ENCODE measurements at regions not wholly inside any gene's neighbourhood (a gene's known extent, or its start where the extent isn't known, plus 50 kb on each side); places are given as distances from the start of the nearest gene placed in this dataset.

DNA sequence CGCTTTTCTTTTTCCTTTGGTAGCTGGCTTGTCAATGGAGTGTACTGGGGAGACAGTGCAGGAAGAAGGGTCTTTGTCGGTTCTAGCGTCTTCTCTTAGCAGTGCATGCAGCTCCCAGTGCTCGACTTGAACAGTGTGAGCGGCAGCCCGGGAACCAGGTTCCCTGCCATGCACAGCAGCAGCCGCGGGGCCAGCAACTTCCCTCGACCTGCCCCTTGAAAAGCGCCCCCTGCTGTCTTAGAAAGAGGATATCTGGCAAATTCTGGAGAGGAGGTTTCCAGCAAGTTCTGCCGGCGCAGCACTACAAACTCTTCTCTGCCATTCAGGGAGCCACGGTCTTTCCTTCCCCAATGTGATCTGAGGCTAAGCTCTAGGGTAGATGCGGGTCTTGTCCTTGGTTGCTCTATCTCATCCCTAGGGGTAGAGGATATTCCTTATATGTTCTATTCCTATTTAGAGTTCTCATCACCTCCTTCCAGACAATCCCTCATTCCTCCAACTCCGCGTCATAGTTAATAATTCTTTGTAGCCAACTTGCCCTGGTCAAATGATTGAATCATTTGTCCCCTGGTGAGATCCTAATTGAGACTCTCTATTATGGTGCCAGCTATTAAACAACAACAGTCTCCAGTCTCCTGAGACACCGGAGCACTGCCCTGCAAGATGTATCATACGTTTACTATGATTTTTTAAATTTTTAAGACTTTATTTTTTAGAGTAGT, 451.3 kb downstream of the PMP22 start:
- DNase-seq (ENCODE audit: low spot score), result no peak

DNA sequence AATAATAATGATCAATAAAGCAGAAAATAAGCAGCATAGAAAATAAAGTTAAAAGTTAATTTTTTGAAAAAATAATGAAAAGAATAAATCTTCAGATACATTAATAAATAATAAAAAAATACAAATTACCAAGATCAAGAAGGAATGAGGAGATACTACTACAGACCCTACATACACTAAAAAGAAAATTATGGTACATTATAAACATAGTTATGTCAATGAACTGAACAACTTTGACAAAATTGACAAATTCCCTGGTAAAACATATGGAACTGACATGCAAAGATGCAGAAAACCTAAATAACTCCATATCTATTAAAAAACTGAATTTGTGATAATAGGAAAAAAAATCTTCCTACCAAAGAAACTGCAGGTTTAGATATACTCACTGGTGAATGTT, 456.7 kb downstream of the PMP22 start:
- DNase-seq (ENCODE audit: low spot score), result no peak

DNA sequence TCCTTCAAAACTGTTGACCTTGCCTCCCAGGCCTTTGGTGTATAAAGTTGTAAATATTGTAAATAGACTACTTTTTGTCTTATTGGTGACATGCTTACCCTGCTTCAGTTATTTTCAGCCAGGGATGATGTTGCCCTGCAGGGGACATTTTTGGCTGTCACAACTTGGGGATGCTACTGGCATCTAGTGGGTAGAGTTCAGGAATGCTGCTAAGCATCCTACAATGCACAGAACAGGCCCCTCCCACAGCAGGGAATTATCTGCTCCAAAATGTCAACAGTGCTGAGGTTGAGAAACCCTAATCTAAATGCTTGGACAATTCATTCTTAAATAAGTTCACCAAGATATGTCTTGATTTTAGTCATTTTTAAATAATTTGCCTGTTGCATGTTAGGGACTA, 459.8 kb downstream of the PMP22 start:
- peak; percentile 35 for DNase-seq (ENCODE audit: low spot score)

DNA sequence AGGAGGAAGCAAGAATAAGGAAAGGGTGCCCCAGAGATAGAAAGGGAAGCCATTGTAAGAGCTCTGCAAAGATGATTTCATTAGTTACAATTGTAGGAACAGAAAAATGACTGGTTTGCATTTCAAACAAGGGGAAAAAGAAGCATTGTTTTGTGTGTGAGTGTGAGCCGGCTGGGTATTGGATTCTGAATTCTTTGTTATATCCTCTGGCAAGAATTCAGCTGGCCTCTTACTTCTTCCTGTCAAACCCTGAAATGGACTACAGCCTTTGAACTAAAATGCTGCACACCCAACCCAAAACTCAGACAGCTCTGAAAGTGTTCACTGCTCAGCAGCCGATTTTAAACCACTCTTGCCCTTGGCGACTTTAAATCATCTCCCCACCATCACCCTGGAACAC, 461.3 kb downstream of the PMP22 start:
- peak; percentile 94 for DNase-seq (ENCODE audit: low spot score)

DNA sequence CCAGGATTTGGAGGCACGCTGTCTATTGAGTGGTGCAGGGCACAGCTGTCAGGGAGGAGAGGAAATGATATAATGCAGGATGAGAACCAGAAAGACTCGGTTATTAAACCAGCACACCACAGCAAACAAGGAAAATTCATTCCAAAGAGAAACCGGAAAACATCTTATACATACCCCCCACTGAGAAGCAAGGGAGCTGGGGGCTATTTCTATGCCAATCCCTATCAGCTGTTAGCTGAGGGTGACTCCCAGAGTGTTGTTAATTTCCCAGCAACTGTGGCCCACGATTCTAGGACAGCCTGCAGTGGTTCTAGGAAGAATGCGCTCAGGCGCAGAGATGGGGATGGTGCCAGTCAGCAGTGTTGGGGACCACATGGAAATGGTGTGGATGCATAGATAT, 467.3 kb downstream of the PMP22 start:
- DNase-seq (ENCODE audit: low spot score), result no peak

DNA sequence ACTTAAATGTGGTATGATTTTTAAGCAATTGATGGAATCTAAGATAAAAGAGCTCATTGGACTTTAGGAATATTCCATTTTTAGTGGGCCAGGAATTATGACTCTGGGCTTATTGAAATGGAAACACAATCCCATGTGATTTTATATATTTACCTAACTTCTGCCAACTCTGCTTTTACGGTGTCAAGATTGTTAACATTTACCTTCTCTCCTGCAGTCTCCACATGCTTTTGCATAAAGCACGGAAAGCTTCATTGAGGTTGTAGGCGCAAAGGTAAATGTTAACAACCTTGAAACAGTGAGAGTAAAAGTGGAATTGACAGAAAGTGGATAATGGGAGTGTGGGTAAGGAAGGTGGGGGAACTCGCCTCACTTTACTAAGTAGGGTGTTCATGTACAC, 468.1 kb downstream of the PMP22 start:
- no peak for DNase-seq (ENCODE audit: low spot score)

DNA sequence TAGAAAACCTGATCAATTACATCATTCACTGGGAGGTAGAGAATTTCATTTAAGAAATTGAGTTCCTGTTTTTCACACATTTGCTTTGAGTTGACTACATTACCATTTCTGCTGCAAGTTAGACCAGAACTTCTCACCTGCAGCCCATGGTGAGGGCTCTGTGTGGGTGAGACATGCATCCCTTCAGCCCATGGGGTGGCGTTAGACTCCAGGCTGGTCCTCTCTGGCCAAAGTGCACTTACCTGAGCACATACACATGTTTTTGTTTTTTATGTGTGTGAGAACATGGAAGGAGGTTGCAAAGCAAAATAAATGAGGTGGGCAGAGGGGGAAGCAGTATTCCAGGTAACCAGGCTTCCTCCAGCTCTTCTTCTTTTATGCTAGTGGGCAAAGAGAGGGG, 470.2 kb downstream of the PMP22 start:
- no peak for DNase-seq (ENCODE audit: low spot score)

DNA sequence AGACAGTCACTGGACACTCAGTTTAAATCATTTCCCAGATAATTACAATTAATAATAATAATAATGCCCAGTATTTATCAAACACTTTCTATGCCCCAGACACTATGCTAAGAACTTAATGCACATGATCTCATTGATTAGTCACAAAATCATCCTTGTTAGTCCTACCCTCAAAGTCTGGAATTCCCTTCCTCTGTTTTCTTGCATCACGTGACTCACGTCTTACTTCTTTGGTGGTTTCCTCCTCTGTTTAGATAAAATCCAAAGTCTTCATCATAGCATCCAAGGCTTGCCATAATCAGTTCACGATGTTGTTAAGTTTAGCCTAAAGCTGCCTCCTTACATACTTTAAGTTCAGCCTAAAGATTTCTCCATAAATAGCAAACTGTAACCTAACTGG, 471.9 kb downstream of the PMP22 start:
- no peak for DNase-seq (ENCODE audit: low spot score)

DNA sequence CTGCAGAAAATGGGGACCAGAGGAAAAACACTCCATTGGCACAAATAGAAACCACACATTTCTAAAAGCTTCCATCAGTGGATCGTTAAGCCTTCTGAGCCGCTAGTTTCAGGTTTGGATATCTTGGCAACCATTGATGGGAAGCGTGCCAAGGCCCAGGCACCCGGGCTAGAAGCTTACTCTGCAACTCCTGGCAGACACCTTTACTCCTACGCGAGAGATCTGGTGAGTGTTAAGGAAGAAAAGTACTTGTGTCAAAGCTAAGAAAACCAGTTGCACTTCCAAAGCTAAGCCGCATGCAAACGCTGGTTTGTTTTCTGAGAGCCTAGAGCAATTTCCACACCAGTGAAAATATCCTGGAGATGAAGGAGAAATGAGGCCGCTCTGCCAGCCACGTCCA, 472.4 kb downstream of the PMP22 start:
- no peak for DNase-seq (ENCODE audit: low spot score)

DNA sequence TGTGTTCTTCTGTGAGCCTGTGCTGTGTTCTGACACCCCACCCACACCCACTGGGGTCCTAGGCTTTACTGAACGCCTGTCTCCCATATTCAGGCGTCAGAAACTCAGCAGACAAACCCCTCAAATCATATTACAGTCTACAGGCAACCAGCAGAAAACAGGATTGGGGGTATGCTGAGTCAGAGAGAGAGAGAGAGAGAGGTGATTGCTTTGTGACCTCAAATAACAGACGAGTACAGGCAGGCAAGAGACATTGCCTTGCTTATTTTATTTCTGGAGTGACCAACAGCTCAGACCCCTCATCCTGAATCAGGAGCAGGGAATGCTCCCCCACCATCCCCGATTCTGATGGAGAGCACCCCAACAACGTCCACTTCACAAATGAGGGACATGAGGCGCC, 473.9 kb downstream of the PMP22 start:
- no peak for DNase-seq (ENCODE audit: low spot score)

DNA sequence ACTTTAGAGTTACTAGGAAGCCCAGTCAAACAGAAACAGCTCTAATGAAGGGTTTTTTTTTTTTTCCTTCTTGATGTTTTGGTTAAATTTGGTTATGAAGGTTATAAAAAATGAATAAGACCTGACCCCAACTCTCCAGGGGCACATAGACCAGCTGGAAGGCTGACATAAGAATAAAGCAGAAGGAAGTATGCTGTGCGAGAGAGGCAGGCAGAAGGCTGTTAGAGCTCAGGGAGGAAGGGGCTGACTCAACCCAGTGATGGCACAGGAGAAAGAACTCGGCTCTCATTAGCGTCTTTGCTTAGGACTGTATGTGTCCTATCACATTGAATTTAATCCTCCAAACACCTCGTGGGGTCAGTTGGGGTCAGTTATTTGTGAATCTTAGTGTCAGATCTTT, 474.6 kb downstream of the PMP22 start:
- DNase-seq (ENCODE audit: low spot score), result no peak

DNA sequence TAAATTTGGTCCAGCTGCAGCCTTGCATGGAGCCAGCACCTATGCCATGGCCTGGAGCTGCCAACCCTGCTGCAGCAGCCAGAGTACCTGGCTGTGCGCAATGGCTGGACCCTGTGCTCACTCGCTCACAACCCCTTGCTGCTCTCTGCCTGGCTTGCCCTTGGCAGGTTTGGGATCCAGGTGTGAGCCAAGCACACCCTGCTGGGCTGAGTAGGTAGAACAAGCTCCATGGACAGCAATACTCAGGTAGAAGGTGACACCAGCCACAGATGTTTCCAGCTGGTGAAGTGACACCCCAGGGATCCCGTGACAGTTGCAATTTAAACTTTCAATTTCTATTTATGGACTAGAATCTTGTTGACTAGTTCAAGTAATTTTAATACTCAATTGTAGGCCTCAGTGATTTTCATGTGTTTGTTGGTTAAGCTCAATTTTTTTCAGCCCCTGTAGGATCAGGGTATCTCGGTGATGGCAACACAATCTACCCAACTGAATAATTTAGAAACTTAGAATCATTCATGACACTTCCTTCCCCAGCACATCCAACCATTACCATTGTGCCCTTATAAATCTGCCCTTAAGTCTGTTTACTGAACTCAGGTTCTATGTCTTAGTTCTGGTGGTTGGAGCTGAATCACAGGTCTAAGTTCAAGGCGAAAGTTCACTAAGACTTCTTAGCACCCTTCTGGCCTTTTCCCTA, 480.0 kb downstream of the PMP22 start:
- no peak for DNase-seq (ENCODE audit: low spot score)

DNA sequence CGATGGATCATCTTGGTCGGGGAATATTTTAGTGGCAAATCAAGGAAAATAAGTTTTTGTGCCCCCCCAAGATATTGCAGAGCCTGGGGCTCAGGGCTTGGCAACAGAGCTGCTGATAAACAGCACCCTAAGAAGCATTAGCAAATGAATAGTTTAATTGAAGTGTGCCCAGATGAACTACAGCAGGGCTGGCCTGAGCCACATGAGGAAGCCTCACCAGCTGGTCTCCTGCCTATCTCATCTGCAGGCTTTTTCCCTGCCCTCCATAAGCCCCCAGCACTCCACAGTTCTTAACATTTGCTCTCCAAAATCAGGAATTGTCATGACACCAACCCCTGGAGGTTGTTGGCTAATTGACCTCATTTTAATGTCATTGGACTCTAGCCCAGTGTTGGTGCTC, 480.2 kb downstream of the HS3ST3B1 start:
- DNase-seq (ENCODE audit: low spot score), result no peak

DNA sequence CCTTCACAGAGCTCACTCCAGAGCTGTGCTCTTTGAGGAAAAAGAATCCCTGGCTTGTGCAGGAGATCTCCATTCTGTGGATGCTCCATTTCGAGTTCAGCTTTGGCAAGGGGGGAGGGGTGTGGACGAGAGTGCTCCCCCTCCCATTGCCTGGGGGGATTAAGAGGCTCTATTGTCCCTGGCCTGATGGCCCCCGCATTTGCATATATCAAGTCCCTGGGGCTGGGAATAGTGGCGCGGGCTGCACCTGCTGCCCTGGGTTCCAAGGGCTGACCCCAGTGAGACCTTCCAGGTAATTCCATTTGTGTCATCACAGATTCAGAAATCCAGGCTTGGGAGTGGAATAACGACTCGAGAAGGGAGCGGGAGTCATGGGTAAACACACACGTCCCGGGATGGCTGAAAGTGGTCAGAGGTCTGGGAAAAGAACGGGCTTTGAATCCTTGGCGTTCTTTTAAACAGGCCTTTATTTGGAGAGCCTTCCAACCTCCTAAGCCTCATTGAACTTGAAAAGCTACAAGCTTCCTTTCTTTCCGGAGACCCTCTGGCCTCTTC, 479.3 kb downstream of the HS3ST3B1 start:
- DNase-seq (ENCODE audit: low spot score), result no peak

DNA sequence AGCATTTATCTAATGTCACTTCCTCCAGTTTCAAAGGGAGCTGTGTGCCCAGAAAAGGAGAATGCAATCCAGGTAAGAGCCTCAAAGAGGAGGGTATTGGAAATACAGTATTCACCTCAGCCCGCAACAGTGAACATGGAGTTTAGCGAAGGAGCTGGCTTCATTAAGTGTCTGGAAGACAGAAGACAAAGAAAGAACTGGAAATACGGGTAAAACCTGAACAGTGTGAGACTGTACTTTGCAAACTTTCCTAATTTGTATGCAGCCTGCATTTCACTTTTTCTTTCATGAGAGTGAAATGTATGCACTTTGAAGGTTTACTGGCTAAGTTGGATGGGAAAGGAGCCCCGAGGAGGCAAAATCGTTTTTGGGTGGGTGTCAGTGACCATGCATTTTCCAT, 478.4 kb downstream of the HS3ST3B1 start:
- DNase-seq (ENCODE audit: low spot score), result no peak

DNA sequence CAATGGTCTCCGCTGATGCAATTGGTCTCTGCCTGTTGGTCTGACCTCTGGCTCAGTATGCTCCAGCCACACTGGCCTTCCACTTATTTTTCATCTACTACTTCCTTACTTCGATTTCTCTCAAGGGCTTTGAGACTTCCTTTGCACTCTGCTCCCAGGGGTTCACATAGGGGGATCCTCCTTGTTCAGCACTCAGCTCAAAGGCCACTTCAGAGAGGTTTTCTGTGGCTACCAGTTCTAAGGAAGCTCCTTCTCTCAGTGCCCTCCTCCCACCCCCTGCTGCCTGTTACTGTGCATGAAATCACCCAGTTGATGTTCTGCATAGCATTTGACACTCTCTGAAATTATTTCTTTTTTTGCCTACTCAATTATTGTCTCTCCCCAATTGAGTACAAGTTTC, 476.4 kb downstream of the HS3ST3B1 start:
- no peak for DNase-seq (ENCODE audit: low spot score)

DNA sequence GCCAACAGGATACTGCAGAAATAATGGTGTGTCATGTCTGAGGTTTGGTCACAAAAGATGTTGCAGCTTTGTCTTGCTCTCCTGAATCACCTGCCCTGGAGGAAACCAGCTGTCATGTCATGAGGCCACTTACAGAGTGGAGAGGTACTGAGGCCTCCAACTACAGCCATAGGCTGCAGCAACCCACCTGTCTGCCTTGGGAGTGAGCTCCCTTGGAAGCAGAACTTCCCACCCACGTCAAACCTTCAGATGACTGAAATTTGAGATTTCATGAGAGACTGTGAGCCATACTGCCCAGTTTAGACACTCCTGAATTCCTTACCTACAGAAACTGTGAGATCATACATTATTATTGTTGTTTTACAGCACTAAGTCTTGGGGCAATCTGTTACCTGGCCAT, 475.9 kb downstream of the HS3ST3B1 start:
- DNase-seq (ENCODE audit: low spot score), result no peak

DNA sequence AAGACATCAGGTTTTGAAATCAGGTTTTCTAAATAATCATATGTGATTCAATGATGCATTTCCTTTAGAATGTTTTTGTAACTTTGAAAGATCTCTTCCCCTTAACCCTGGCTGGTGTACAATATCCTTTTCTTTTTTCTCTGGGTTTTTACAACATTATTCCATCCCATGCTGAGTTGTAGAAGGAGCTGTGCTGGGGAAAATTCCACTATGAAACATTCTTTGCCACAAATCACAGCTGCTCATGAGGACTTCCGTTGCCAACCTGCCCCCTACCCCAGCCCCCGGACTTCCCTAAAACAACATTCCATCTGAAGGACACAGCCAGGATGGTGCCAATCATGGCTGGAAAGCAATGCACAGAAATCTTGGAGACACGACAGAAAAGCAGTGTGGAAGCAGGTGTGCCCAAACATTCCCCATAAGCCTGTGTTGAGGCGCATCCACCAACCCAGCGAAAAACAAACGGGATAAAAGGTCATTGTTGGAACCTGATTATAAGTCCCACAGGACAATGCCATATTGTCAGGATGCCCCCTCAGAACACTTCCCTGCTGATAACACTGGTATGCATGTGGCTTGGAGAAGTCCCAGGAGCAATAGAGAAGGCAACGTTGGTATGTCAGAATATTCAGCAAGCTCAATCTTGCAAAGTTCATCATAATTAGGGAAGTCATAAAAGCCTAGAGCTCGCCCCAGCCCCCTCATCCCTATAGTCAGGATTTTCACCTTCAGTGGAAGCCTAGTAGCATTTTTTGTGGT, 475.0 kb downstream of the HS3ST3B1 start:
- no peak for DNase-seq (ENCODE audit: low spot score)

DNA sequence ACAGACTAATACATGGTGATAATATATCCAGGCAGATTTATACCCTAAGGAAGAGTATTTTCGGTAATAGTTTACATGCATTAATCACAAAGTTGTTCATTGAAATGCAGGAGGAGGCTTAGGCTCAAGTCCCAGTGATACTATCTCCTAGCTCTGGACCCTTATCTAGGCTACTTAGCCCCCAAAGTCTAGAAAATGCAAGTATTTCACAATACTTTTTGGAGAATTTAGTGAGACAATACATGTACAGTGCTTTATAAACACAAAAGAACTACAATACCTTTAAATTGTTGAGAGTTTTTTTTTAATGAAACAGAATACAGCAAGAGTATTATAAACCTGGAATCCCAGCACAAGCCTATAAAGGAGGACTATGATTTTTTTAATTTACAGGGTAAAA, 473.9 kb downstream of the HS3ST3B1 start:
- DNase-seq (ENCODE audit: low spot score), result no peak

DNA sequence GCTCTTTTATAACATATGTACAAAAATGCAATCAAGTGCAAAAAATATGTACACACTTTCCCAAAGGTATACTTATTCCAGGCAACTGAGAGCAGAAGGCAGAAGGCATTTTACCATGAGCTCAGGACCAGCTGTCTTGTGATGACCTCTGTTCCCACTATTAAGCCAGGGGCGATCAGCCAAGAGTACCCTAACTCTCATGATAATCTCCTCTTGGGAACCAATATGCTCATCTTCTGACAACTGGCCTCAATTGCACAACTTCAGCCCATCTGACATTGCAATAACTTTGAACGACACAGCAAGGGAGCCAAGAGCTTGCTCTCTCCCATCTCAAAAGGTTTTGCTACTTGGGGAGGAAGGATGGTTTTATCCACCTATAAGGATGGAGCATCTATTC, 471.9 kb downstream of the HS3ST3B1 start:
- no peak for DNase-seq (ENCODE audit: low spot score)

DNA sequence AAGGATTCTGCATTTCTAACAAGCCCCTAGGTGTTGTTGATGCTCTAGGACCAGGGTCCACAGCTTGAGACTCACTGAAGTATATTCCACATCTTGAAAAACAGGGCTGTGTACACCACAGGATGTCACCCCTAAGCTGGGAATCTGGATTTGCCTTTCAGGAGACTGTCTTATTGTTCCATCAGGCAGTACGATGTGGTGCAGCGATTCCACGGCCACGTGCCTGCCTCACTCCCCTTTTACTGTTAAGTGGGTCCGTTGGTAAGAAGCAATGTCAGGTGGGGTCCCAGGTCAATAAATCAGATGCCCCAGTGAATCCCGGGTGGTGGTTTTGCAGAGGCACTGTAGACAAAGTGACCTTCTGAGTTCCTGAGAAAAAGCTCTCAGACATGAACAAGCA, 470.7 kb downstream of the HS3ST3B1 start:
- no peak for DNase-seq (ENCODE audit: low spot score)

DNA sequence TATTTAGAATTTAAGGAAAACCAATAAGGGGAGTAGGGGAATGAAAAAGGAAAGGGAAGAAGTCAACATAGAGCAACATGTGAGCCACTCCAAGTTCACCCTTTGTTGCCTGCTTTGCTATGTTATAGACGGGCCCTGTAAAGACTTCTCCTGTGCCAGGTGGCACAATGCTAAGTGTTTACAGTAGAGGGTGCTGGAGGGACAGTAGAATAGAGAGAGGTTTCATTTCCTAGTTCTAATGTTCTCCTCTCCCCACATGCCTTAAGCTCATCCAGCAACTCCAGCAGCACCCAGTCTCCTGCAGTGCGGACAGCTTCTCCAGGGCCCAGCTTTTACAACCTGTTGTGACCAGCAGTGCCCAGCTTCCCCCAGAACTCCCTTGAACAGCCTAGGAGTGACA, 468.0 kb downstream of the HS3ST3B1 start:
- no peak for DNase-seq (ENCODE audit: low spot score)
